Liver (tissue), 8 donors: ENCODE measurements at regions not wholly inside any gene's neighbourhood (a gene's known extent, or its start where the extent isn't known, plus 50 kb on each side); places are given as distances from the start of the nearest gene placed in this dataset.

Experiments used
- DNase-seq: peaks from one replicate; pipeline ENCODE4 v3.0.0-alpha.2; 2017; ENCODE audit warnings: low spot score
- H3K27ac ChIP-seq, 2 donors: one replicate each; pipeline ENCODE4 v1.7.0; 2013; ENCODE audit warnings: inconsistent platforms in 2 of 2, low read length in 2 of 2, control low read depth in 1 of 2, low read depth in 1 of 2, mild to moderate bottlenecking in 1 of 2
- H3K27me3 ChIP-seq, 4 donors: one replicate each; pipeline versions ENCODE4 v1.6.1 to v1.7.0; 2013; ENCODE audit warnings: low read length in 3 of 4, inconsistent platforms in 1 of 4, mild to moderate bottlenecking in 1 of 4, moderate library complexity in 1 of 4; ENCODE audit not compliant: control insufficient read depth in 4 of 4, insufficient read depth in 4 of 4
- H3K36me3 ChIP-seq, 4 donors: one replicate each; pipeline versions ENCODE4 v1.6.1 to v1.7.0; 2013; ENCODE audit warnings: low read length in 3 of 4, mild to moderate bottlenecking in 3 of 4, low read depth in 1 of 4, moderate library complexity in 1 of 4; ENCODE audit not compliant: control insufficient read depth in 4 of 4, insufficient read depth in 3 of 4
- H3K4me1 ChIP-seq, 4 donors: one replicate each; pipeline versions ENCODE4 v1.6.1 to v1.7.0; 2013; ENCODE audit warnings: low read length in 3 of 4, mild to moderate bottlenecking in 3 of 4, moderate library complexity in 1 of 4; ENCODE audit not compliant: control insufficient read depth in 4 of 4, insufficient read depth in 4 of 4
- H3K4me3 ChIP-seq, 3 donors: one replicate each; pipeline versions ENCODE4 v1.6.1 to v1.7.0; 2013; ENCODE audit warnings: low read length in 3 of 3, control low read depth in 1 of 3, low read depth in 1 of 3, mild to moderate bottlenecking in 1 of 3
- H3K9ac ChIP-seq, 2 donors: one replicate each; pipeline ENCODE4 v1.7.0; 2013; ENCODE audit warnings: low read length in 2 of 2, mild to moderate bottlenecking in 2 of 2, moderate library complexity in 2 of 2, control low read depth in 1 of 2, low read depth in 1 of 2
- H3K9me3 ChIP-seq, 4 donors: one replicate each; pipeline versions ENCODE4 v1.6.1 to v1.7.0; 2013; ENCODE audit warnings: low read length in 3 of 4; ENCODE audit not compliant: control insufficient read depth in 4 of 4
- ATF3 ChIP-seq: IDR thresholded peaks from 2 replicates; pipeline ENCODE4 v1.6.1; 2016; ENCODE audit warnings: antibody characterized with exemption
- CTCF ChIP-seq: fragments of 150-350 bp; IDR thresholded peaks from 2 replicates; pipeline ENCODE4 v1.5.1; 2017; ENCODE audit warnings: improper control_type of control experiment, low read depth, low read length; ENCODE audit not compliant: missing input control
- EGR1 ChIP-seq, 2 donors: IDR thresholded peaks; 2 replicates each; pipeline ENCODE4 v1.6.1; 2016 to 2018; ENCODE audit warnings: antibody characterized with exemption in 2 of 2, low read depth in 2 of 2
- FOXA1 ChIP-seq: IDR thresholded peaks from 2 replicates; pipeline ENCODE4 v1.6.1; 2016; ENCODE audit warnings: antibody characterized with exemption
- FOXA2 ChIP-seq: IDR thresholded peaks from 2 replicates; pipeline ENCODE4 v1.6.1; 2016; ENCODE audit warnings: antibody characterized with exemption
- GABPA ChIP-seq, 2 donors: IDR thresholded peaks in 1 of 2; conservative IDR thresholded peaks in 1 of 2; 2 replicates each; pipeline ENCODE4 v1.6.1; 2016; ENCODE audit warnings: antibody characterized with exemption in 2 of 2, mild to moderate bottlenecking in 1 of 2, moderate library complexity in 1 of 2
- HNF4A ChIP-seq, 2 donors: conservative IDR thresholded peaks; 2 replicates each; pipeline ENCODE4 v1.6.1; 2016; ENCODE audit warnings: antibody characterized with exemption in 2 of 2, mild to moderate bottlenecking in 2 of 2
- HNF4G ChIP-seq: IDR thresholded peaks from 2 replicates; pipeline ENCODE4 v1.6.1; 2016; ENCODE audit warnings: antibody characterized with exemption
- JUND ChIP-seq, 2 donors: IDR thresholded peaks; 2 replicates each; pipeline ENCODE4 v1.6.1; 2016; ENCODE audit warnings: antibody characterized with exemption in 2 of 2
- MAX ChIP-seq: IDR thresholded peaks from 2 replicates; pipeline ENCODE4 v1.6.1; 2016; ENCODE audit warnings: antibody characterized with exemption
- NR2F2 ChIP-seq: IDR thresholded peaks from 2 replicates; pipeline ENCODE4 v1.6.1; 2016; ENCODE audit warnings: antibody characterized with exemption
- RAD21 ChIP-seq, 2 donors: IDR thresholded peaks; 2 replicates each; pipeline ENCODE4 v1.6.1; 2016; ENCODE audit warnings: antibody characterized with exemption in 2 of 2, mild to moderate bottlenecking in 2 of 2
- RXRA ChIP-seq, 2 donors: IDR thresholded peaks; 2 replicates each; pipeline ENCODE4 v1.6.1; 2017 to 2018; ENCODE audit warnings: antibody characterized with exemption in 2 of 2, mild to moderate bottlenecking in 1 of 2
- TAF1 ChIP-seq: conservative IDR thresholded peaks from 2 replicates; pipeline ENCODE4 v1.6.1; 2016; ENCODE audit warnings: antibody characterized with exemption, mild to moderate bottlenecking
- YY1 ChIP-seq: IDR thresholded peaks from 2 replicates; pipeline ENCODE4 v1.6.1; 2016; ENCODE audit warnings: antibody characterized with exemption, mild to moderate bottlenecking
- ZBTB33 ChIP-seq: IDR thresholded peaks from 2 replicates; pipeline ENCODE4 v1.6.1; 2016; ENCODE audit warnings: antibody characterized with exemption
- WGBS: extraction: QIAGEN DNeasy Blood & Tissue Kit; methylation state at CpG from one replicate; pipeline ENCODE4 v1.1.7; 2013; 5-methylcytosine and 5-hydroxymethylcytosine counted together
- donor health status: healthy.
- donor health status: healthy.
- donor health status: healthy.
- donor health status: healthy.
- donor health status: healthy.

GRCh38 chrX:7347465-7347864 is 199.5 kb upstream of the PUDP start:
- Histone ChIP-seq H3K9ac (no peak overlapping the region), H3K4me3 (no peak overlapping the region), H3K27me3 (no peaks in the 10 kb centered on the region), H3K36me3 (no peaks in the 10 kb centered on the region), H3K27ac (no peak overlapping the region), H3K9me3 (no peaks in the 10 kb centered on the region), H3K4me1 (no peaks in the 10 kb centered on the region)
- no peak for TF ChIP-seq GABPA (IDR thresholded peaks at IDR 0.05 in 1 of 2, conservative IDR thresholded peaks at IDR 0.05 in 1 of 2)
- TF ChIP-seq ATF3 = no peak
- TF ChIP-seq CTCF = no peak
- no peak for TF ChIP-seq NR2F2
- TF ChIP-seq RXRA (IDR thresholded peaks at IDR 0.05) = no peak
- no peak for TF ChIP-seq TAF1
- no peak for TF ChIP-seq FOXA1
- 96% methylated on average over 5 of the region's 5 CpGs for WGBS
- DNase-seq = no peak

GRCh38 chrX:7346021-7346420 is 198.1 kb upstream of the PUDP start:
- no peaks in the 10 kb centered on the region for H3K9me3 ChIP-seq
- H3K9ac ChIP-seq = no peak overlapping the region
- 97% methylated on average over 1 of the region's 1 CpG for WGBS
- no peak overlapping the region for H3K4me3 ChIP-seq
- H3K4me1 ChIP-seq = no peaks in the 10 kb centered on the region
- no peaks in the 10 kb centered on the region for H3K27me3 ChIP-seq
- TF ChIP-seq YY1 = no peak
- TF ChIP-seq TAF1 = no peak
- TF ChIP-seq JUND (IDR thresholded peaks at IDR 0.05) = no peak
- TF ChIP-seq EGR1 (IDR thresholded peaks at IDR 0.05; ENCODE audit: low read depth in 2 of 2) = no peak
- no peak for TF ChIP-seq HNF4A (conservative IDR thresholded peaks at IDR 0.05)
- no peak for TF ChIP-seq HNF4G
- no peak for TF ChIP-seq NR2F2
- no peak for TF ChIP-seq CTCF
- TF ChIP-seq RAD21 (IDR thresholded peaks at IDR 0.05) = no peak
- no peak for TF ChIP-seq MAX
- no peak for TF ChIP-seq ZBTB33
- no peak for TF ChIP-seq GABPA (IDR thresholded peaks at IDR 0.05 in 1 of 2, conservative IDR thresholded peaks at IDR 0.05 in 1 of 2)
- TF ChIP-seq FOXA1 = no peak
- no peak for TF ChIP-seq RXRA (IDR thresholded peaks at IDR 0.05)
- no peak for TF ChIP-seq FOXA2
- H3K27ac ChIP-seq = no peak overlapping the region
- DNase-seq = no peak
- no peaks in the 10 kb centered on the region for H3K36me3 ChIP-seq
